Kidney epithelial cell (primary cell): ENCODE measurements at regions not wholly inside any gene's neighbourhood (a gene's known extent, or its start where the extent isn't known, plus 50 kb on each side); places are given as distances from the start of the nearest gene placed in this dataset.
"Not testable (repeated sequence)": the region's sequence is repeated elsewhere in the genome, so short reads cannot be mapped to it uniquely, and the experiment has no call there.

Experiments
- DNase-seq: peaks from one replicate; pipeline ENCODE4 v3.0.0-alpha.2; 2010; ENCODE audit warnings: low read depth
- H3K27me3 ChIP-seq: 2 replicates; pipeline ENCODE4 v1.6.0; 2011; ENCODE audit warnings: low read length; ENCODE audit not compliant: control insufficient read depth, insufficient read depth
- H3K36me3 ChIP-seq: 2 replicates; pipeline ENCODE4 v1.5.1; 2011; ENCODE audit warnings: low read length; ENCODE audit not compliant: control insufficient read depth, insufficient read depth
- H3K4me3 ChIP-seq: 2 replicates; pipeline ENCODE4 v1.5.1; 2011; ENCODE audit warnings: low read depth, mild to moderate bottlenecking, control low read depth, low read length
- CTCF ChIP-seq: IDR thresholded peaks from 2 replicates; pipeline ENCODE4 v1.5.1; 2011; ENCODE audit warnings: mild to moderate bottlenecking, moderate library complexity, low read length, control low read depth, inconsistent platforms; ENCODE audit not compliant: insufficient read depth, poor library complexity, severe bottlenecking

GRCh38 chr11:70596091-70596490 is 197.8 kb downstream of the CTTN start:
- no peak for DNase-seq
- H3K27me3 ChIP-seq: no peaks in the 10 kb centered on the region
- H3K4me3 ChIP-seq: no peak overlapping the region
- no peak for TF ChIP-seq CTCF
- H3K36me3 ChIP-seq: no peaks in the 10 kb centered on the region

- no peak for TF ChIP-seq CTCF
- DNase-seq: no peak
- Histone ChIP-seq H3K27me3 (no peaks in the 10 kb centered on the region), H3K36me3 (no peaks in the 10 kb centered on the region), H3K4me3 (no peak overlapping the region)
Measured at GRCh38 chr11:70597006-70597555, 198.8 kb downstream of the CTTN start.

GRCh38 chr11:70597751-70598625 is 199.7 kb downstream of the CTTN start:
- Histone ChIP-seq H3K4me3 (no peak overlapping the region), H3K27me3 (no peaks in the 10 kb centered on the region), H3K36me3 (no peaks in the 10 kb centered on the region)
- no peak for TF ChIP-seq CTCF
- DNase-seq: no peak

- not testable (repeated sequence) for H3K36me3 ChIP-seq, H3K4me3 ChIP-seq, H3K27me3 ChIP-seq, DNase-seq
Measured at GRCh38 chr11:70600911-70601415, 202.6 kb downstream of the CTTN start.

- TF ChIP-seq CTCF: no peak
- no peaks in the 10 kb centered on the region for H3K27me3 ChIP-seq
- DNase-seq: no peak
Measured at GRCh38 chr11:70601861-70602538, 203.7 kb downstream of the CTTN start.

GRCh38 chr11:70603114-70603755 is 204.9 kb downstream of the CTTN start:
- Histone ChIP-seq H3K27me3 (no peaks in the 10 kb centered on the region), H3K36me3 (no peaks in the 10 kb centered on the region), H3K4me3 (no peak overlapping the region)
- no peak for DNase-seq
- TF ChIP-seq CTCF: no peak

More at GRCh38 chr11:70601861-70602538, 203.7 kb downstream of the CTTN start:
- Histone ChIP-seq H3K4me3 (no peak overlapping the region), H3K36me3 (no peaks in the 10 kb centered on the region)
